Stimulated activated effector memory CD8-positive, alpha-beta T cell treated with anti-CD3 and anti-CD28 coated beads, Interleukin-12 subunit alpha, Interleukin-12 subunit beta, amount 100 ng/mL, for 72 hours (primary cell): ENCODE measurements at regions not wholly inside any gene's neighbourhood (a gene's known extent, or its start where the extent isn't known, plus 50 kb on each side); places are given as distances from the start of the nearest gene placed in this dataset.

Experiments used
- ATAC-seq: fragments of 150-1000 bp; cut with Tn5 transposase; 2 replicates; pipeline ENCODE4 v1.10.0; 2021
- DNase-seq, 2 donors: peaks; one replicate each; pipeline ENCODE4 v3.0.0; 2021 to 2022; ENCODE audit warnings: low spot score in 2 of 2
- H3K27ac Mint-ChIP-seq: one replicate; pipeline ENCODE4 v1.8.0; 2022; ENCODE audit warnings: mild to moderate bottlenecking, mixed read lengths
- H3K36me3 Mint-ChIP-seq: one replicate; pipeline ENCODE4 v1.8.0; 2022; ENCODE audit warnings: mild to moderate bottlenecking, mixed read lengths
- H3K4me1 Mint-ChIP-seq: one replicate; pipeline ENCODE4 v1.8.0; 2022; ENCODE audit warnings: mixed read lengths
- H3K4me3 Mint-ChIP-seq: one replicate; pipeline ENCODE4 v1.8.0; 2022; ENCODE audit warnings: mild to moderate bottlenecking, mixed read lengths
- H3K9me3 Mint-ChIP-seq: one replicate; pipeline ENCODE4 v1.8.0; 2022; ENCODE audit warnings: mixed read lengths

GRCh38 chr4:126799971-126800574, 832.7 kb upstream of the INTU start:
- Mint-ChIP-seq H3K4me3 (no peak overlapping the region), H3K4me1 (no peaks in the 10 kb centered on the region), H3K9me3 (peaks cover 6% of the 10 kb centered on the region), H3K36me3 (no peaks in the 10 kb centered on the region), H3K27ac (no peak overlapping the region)
- ATAC-seq (no peak), DNase-seq (no peak)

GRCh38 chr4:126800575-126801141, 832.1 kb upstream of the INTU start:
- Mint-ChIP-seq H3K4me3 (no peak overlapping the region), H3K36me3 (no peaks in the 10 kb centered on the region), H3K4me1 (no peaks in the 10 kb centered on the region), H3K9me3 (peaks cover 8% of the 10 kb centered on the region), H3K27ac (no peak overlapping the region)
- no peak for ATAC-seq
- DNase-seq: no peak

- ATAC-seq (no peak), DNase-seq (no peak)
- Mint-ChIP-seq H3K36me3 (no peaks in the 10 kb centered on the region), H3K27ac (no peak overlapping the region), H3K9me3 (peaks cover 17% of the 10 kb centered on the region), H3K4me1 (no peaks in the 10 kb centered on the region), H3K4me3 (no peak overlapping the region)
These were observed 825.6 kb upstream of the INTU start for GRCh38 chr4:126807132-126807531.

- H3K4me1 Mint-ChIP-seq: no peaks in the 10 kb centered on the region
- no peak for DNase-seq
- no peak overlapping the region for H3K4me3 Mint-ChIP-seq
- H3K36me3 Mint-ChIP-seq: no peaks in the 10 kb centered on the region
- H3K27ac Mint-ChIP-seq: no peak overlapping the region
- ATAC-seq: no peak
- H3K9me3 Mint-ChIP-seq: peaks cover 11% of the 10 kb centered on the region
These were observed 820.7 kb upstream of the INTU start for GRCh38 chr4:126812076-126812475.

- no peak overlapping the region for H3K27ac Mint-ChIP-seq
These were observed 812.1 kb upstream of the INTU start for GRCh38 chr4:126820631-126821030.

GRCh38 chr4:126821152-126821551, 811.6 kb upstream of the INTU start:
- ATAC-seq (no peak), DNase-seq (no peak)
- Mint-ChIP-seq H3K27ac (no peak overlapping the region), H3K4me1 (no peaks in the 10 kb centered on the region), H3K9me3 (peaks cover 17% of the 10 kb centered on the region), H3K36me3 (no peaks in the 10 kb centered on the region), H3K4me3 (no peak overlapping the region)

More at GRCh38 chr4:126820631-126821030, 812.1 kb upstream of the INTU start:
- no peak for DNase-seq
- Mint-ChIP-seq H3K4me1 (no peaks in the 10 kb centered on the region), H3K4me3 (no peak overlapping the region), H3K36me3 (no peaks in the 10 kb centered on the region), H3K9me3 (peaks cover 17% of the 10 kb centered on the region)
- ATAC-seq: no peak

GRCh38 chr4:126825083-126825482, 807.7 kb upstream of the INTU start:
- DNase-seq (no peak), ATAC-seq (no peak)
- no peak overlapping the region for H3K4me3 Mint-ChIP-seq
- no peaks in the 10 kb centered on the region for H3K36me3 Mint-ChIP-seq
- no peak overlapping the region for H3K27ac Mint-ChIP-seq
- H3K4me1 Mint-ChIP-seq: no peaks in the 10 kb centered on the region
- H3K9me3 Mint-ChIP-seq: peaks cover 19% of the 10 kb centered on the region

- Mint-ChIP-seq H3K4me3 (no peak overlapping the region), H3K27ac (no peak overlapping the region), H3K4me1 (no peaks in the 10 kb centered on the region), H3K9me3 (peaks cover 21% of the 10 kb centered on the region), H3K36me3 (no peaks in the 10 kb centered on the region)
- ATAC-seq (no peak), DNase-seq (no peak)
These were observed 805.1 kb upstream of the INTU start for GRCh38 chr4:126827669-126828068.

GRCh38 chr4:126834854-126835253, 797.9 kb upstream of the INTU start:
- no peak overlapping the region for H3K4me3 Mint-ChIP-seq
- DNase-seq: no peak

GRCh38 chr4:126838941-126839679, 793.6 kb upstream of the INTU start:
- H3K4me1 Mint-ChIP-seq: no peaks in the 10 kb centered on the region
- ATAC-seq (no peak), DNase-seq (no peak)
- no peaks in the 10 kb centered on the region for H3K36me3 Mint-ChIP-seq
- no peak overlapping the region for H3K4me3 Mint-ChIP-seq
- no peak overlapping the region for H3K27ac Mint-ChIP-seq
- peaks cover 19% of the 10 kb centered on the region for H3K9me3 Mint-ChIP-seq

More at GRCh38 chr4:126834854-126835253, 797.9 kb upstream of the INTU start:
- Mint-ChIP-seq H3K36me3 (no peaks in the 10 kb centered on the region), H3K4me1 (no peaks in the 10 kb centered on the region), H3K27ac (no peak overlapping the region), H3K9me3 (peaks cover 32% of the 10 kb centered on the region)
- ATAC-seq: no peak

- Mint-ChIP-seq H3K9me3 (peaks cover 17% of the 10 kb centered on the region), H3K27ac (no peak overlapping the region), H3K4me1 (no peaks in the 10 kb centered on the region), H3K4me3 (no peak overlapping the region), H3K36me3 (no peaks in the 10 kb centered on the region)
- DNase-seq (no peak), ATAC-seq (no peak)
These were observed 789.2 kb upstream of the INTU start for GRCh38 chr4:126843492-126844067.

GRCh38 chr4:126850286-126850685, 782.5 kb upstream of the INTU start:
- H3K27ac Mint-ChIP-seq: no peak overlapping the region
- H3K36me3 Mint-ChIP-seq: no peaks in the 10 kb centered on the region
- H3K4me3 Mint-ChIP-seq: no peak overlapping the region
- ATAC-seq: no peak
- no peak for DNase-seq
- H3K4me1 Mint-ChIP-seq: no peaks in the 10 kb centered on the region
- peaks cover 21% of the 10 kb centered on the region for H3K9me3 Mint-ChIP-seq

- Mint-ChIP-seq H3K27ac (no peak overlapping the region), H3K4me1 (no peaks in the 10 kb centered on the region), H3K4me3 (no peak overlapping the region), H3K9me3 (peaks cover 18% of the 10 kb centered on the region), H3K36me3 (no peaks in the 10 kb centered on the region)
- ATAC-seq (no peak), DNase-seq (no peak)
These were observed 781.4 kb upstream of the INTU start for GRCh38 chr4:126851391-126851790.

GRCh38 chr4:126853715-126854114, 779.0 kb upstream of the INTU start:
- no peaks in the 10 kb centered on the region for H3K4me1 Mint-ChIP-seq
- no peak overlapping the region for H3K27ac Mint-ChIP-seq
- no peak for DNase-seq
- no peak overlapping the region for H3K4me3 Mint-ChIP-seq
- H3K36me3 Mint-ChIP-seq: no peaks in the 10 kb centered on the region
- ATAC-seq: no peak
- peaks cover 19% of the 10 kb centered on the region for H3K9me3 Mint-ChIP-seq

- Mint-ChIP-seq H3K4me3 (no peak overlapping the region), H3K9me3 (peaks cover 10% of the 10 kb centered on the region), H3K27ac (no peak overlapping the region), H3K36me3 (no peaks in the 10 kb centered on the region), H3K4me1 (no peaks in the 10 kb centered on the region)
- no peak for ATAC-seq
- DNase-seq: no peak
These were observed 775.9 kb upstream of the INTU start for GRCh38 chr4:126856906-126857305.

GRCh38 chr4:126859314-126859713, 773.4 kb upstream of the INTU start:
- ATAC-seq (no peak), DNase-seq (no peak)
- H3K4me3 Mint-ChIP-seq: no peak overlapping the region
- H3K36me3 Mint-ChIP-seq: no peaks in the 10 kb centered on the region
- H3K4me1 Mint-ChIP-seq: no peaks in the 10 kb centered on the region
- no peak overlapping the region for H3K27ac Mint-ChIP-seq
- H3K9me3 Mint-ChIP-seq: peaks cover 14% of the 10 kb centered on the region
